NCI-H1105 treated with DMSO at 0.1 percent for 48 hours (cell line): ENCODE measurements at regions not wholly inside any gene's neighbourhood (a gene's known extent, or its start where the extent isn't known, plus 50 kb on each side); places are given as distances from the start of the nearest gene placed in this dataset.
"Not testable (repeated sequence)": the region's sequence is repeated elsewhere in the genome, so short reads cannot be mapped to it uniquely, and the experiment has no call there.

Experiments
- DNase-seq: peaks from one replicate; lab custom pipeline; 2025; lab: John Stamatoyannopoulos, UW

GRCh38 chr1:106249810-106250209, 806.7 kb upstream of the PRMT6 start:
- DNase-seq: no peak

DNA sequence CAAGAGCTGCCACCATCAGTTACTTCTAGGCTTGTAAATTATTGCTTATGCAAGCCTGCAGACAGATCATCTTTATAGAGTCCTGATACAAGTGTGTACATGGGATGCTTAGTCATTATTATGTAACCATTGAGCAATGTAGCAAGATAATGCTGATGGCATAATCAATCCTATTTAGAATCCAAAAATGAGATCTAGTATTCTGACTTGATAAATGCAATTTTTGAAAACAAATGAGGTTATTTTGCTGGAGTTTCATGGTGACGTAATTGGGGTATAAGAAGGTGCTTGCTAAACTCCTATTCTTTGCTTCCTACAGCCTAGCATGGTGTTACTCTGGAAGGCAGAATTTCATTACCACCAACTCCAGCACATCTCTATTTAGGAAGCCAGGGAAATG, 801.7 kb upstream of the PRMT6 start:
- DNase-seq: no peak

DNA sequence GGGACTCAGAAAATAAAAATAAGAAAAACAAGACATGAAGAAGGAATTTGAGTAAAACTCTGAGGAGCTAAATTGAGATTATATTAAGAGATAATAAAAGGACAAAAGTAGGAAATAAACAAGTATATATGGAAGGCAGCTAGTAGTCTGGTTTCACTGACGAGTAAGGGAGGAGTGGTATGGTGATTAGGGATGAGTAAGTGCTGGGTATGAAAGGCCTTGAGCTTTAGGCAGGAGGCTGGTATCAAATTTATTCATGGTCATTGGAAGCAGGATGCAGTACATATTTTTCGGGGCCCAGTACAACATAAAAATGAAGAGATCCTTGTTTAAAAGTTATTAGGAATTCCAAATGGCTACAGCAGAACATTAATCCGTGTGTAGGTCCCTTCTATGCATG, 789.7 kb upstream of the PRMT6 start:
- DNase-seq: no peak

DNA sequence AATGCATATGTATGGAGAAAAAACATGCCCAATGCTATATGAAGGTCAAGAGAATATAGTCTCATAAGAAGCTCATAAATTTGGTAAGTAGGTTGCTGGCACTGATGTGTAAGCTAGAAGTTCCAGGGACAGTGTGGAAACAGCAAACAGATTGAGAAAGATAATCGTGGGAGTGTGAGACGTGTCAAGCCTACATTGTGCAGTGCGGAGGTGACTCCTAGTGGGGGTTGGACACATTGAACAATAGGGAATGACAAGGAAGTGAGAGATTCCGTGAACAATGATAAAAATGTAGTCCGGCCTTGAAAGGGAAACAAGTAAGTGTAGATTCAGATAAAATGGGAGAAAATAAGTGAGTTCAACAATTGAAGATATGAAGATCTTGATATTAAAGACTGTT, 788.4 kb upstream of the PRMT6 start:
- DNase-seq: peak; percentile 26

GRCh38 chr1:106276871-106277270, 779.6 kb upstream of the PRMT6 start:
- DNase-seq: no peak

DNA sequence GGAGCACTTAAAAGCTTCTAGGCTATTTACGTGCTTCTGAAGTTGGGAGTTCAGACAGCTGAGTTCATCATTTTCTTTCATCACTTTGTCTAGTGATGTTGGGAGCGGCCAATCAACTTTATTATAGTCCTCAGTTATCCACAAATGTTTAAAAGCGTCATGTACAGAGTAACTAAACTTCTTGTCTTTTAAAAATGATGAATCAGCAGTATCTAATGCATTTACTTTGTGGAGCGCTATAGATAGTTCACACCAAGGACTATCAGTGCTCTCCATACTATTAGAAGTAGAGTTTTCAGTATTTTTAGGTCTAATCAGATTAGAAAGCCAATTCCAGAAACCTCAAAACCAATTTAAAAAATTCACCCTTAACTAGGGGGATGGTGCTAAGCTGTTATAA, 778.7 kb upstream of the PRMT6 start:
- DNase-seq: no peak

DNA sequence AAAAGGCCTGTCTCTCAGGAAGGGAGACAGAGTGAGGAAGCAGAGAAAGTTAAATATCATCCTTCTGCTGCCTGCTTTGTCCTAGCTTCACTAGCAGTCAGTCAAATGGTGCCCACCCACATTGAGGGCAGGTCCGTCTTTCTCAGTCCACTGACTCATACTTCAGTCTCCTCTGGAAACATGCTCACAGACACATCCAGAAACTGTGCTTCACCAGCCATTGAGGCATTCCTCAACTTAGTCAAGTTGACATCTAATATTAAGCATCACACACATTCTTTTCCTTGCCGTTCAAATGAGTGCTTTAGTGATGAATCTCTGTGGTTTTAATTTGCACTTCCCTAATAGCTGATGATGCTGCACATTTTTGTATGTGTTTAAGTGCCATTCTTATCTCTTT, 777.8 kb upstream of the PRMT6 start:
- no peak for DNase-seq

DNA sequence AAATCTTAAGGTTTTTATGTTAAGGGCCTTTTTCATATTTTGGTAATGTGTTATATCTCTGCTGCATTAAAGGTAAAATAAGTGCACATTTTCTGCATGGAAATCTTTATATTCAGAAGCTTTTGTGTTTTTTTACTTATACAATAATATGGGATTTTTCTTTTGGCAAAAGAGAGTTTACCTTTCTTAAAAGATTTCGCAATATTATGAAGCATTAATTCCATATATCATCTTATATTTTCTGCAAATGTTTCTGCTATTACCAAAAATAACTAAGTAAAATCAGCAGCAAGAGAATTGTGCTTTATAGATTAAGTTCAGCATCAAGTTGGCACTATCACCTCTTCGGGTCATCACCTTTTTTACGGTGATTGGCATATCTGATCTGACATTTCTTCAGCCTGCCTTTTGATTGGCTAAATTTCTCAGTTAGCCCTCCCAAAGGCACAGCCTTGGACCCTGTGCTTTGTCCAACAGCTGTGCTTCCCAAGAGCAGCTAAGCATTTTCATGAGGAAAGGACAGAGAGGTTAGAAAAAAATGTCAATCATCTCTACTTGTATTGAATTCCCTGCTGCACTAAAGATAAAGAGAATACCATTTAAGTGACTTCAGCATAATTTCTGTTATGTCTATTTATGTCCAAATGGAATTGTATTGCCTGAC, 767.1 kb upstream of the PRMT6 start:
- DNase-seq: no peak

GRCh38 chr1:106290805-106291501, 765.5 kb upstream of the PRMT6 start:
- no peak for DNase-seq

GRCh38 chr1:106292130-106292529, 764.3 kb upstream of the PRMT6 start:
- no peak for DNase-seq

DNA sequence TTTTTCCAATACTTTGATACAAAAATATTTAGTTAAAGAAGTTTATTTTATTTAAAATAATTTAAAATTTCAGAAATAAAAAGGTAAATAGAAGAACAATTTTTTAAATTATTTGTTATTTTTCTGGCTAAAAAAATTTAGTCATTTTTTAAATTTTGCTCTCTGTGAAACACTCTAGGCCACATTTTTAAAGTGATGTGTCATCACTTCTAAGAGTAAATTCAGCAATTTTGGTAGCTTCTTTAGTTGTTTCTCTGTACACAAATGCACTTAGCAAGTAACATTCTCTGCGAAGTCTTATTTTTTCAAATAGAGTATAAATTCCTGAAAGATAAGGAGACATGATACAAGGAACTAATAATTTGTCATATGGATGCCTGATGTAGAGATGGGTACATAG, 760.0 kb upstream of the PRMT6 start:
- no peak for DNase-seq

- no peak for DNase-seq
These were observed 752.4 kb upstream of the PRMT6 start for GRCh38 chr1:106304106-106304505.

DNA sequence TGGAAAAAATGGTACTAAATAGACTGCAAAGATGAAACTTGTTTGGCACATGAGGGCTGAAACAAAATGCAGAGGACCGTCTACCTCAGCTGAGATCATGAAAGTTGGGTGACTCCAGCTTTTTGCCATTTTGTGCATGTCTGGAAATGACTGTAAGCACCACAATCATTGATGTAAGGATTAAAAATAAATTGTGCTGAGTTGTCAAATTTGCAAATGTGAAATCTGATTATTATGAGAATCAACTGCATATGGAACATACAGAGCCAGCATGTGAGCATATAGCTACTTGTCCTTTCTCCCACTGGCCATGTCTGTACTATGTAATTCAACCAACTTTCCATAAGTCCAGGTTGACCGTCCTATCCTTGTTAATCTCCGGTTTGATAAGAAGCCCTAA, 736.9 kb upstream of the PRMT6 start:
- no peak for DNase-seq

GRCh38 chr1:106325600-106325999, 730.9 kb upstream of the PRMT6 start:
- DNase-seq: no peak

- DNase-seq: no peak
These were observed 712.0 kb upstream of the PRMT6 start for GRCh38 chr1:106344494-106344893.

DNA sequence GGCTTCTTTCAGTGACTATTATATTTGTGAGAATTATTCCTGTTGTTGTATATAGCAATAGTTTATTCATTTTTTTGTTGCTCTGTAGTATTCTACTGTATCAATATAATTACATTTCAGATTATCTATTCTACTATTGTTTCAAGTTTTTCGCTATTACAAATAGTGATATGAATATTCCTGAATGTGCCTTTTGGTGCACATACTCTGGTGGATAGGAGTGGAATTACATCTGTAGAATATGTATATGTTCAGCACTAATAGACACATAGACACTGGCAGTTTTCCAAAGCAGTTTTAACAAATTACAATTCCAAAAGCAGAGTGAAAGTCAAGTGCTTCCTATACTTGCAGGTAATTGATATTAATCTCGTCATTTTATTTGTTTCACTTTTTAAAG, 696.2 kb upstream of the PRMT6 start:
- DNase-seq: peak; percentile 49

GRCh38 chr1:106366627-106367319, 689.7 kb upstream of the PRMT6 start:
- DNase-seq: no peak

DNA sequence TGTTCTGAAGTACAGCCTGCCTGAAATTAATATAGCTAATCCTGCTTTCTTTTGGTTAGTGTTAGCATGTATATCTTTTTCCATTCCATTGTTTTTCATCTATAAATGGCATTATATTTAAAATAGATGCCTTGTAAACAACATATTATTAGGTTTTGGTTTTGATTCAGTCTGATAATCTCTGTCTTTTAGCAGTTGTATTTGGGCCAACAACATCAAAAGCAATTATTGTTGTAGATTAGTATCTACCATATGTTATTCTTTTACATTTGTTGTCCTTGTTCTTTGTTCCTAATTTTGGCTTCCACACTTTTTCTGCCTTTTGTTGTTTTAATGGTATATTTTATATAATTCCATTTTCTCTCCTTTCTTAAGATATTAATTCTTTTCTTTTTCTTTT, 678.2 kb upstream of the PRMT6 start:
- no peak for DNase-seq

- no peak for DNase-seq
These were observed 675.7 kb upstream of the PRMT6 start for GRCh38 chr1:106380772-106381171.

DNA sequence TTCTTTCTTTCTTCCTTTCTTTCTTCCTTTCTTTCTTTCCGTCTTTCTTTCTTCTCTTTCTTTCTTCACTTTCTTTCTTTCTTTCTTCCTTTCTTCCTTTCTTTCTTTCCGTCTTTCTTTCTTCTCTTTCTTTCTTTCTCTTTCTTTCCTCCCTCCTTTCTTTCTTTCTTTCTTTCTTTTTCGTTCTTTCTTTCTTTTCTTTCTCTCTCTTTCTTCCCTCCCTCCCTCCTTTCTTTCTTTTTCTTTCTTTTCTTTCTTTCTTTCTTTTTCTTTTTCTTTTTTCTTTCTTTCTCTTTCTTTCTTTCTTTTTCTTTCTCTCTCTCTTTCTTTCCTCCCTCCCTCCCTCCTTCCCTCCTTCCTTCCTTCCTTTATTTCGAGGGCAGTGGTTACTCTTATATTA, 667.3 kb upstream of the PRMT6 start:
- not testable (repeated sequence) for DNase-seq

GRCh38 chr1:106393046-106393445, 663.4 kb upstream of the PRMT6 start:
- no peak for DNase-seq

GRCh38 chr1:106396020-106396419, 660.5 kb upstream of the PRMT6 start:
- DNase-seq: no peak

DNA sequence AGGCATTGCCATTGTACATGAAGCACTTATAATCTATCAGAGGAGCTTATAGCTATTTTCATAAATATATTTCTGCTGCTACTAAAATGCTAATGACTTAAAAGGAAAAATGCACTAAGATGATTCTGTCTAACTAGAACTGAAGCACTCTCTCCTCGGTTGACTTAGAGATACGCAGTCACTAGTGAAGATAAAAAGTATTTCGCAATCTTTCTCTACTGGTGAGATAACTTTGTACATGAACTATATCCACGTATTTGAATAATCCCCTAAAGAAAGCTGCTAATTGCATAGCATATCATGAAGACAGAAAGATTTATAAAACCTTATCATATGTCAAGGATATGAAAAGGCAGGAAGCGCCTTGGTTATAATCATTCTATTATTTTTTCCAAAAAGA, 658.1 kb upstream of the PRMT6 start:
- DNase-seq: no peak
